HepG2 (cell line): ENCODE measurements at regions not wholly inside any gene's neighbourhood (a gene's known extent, or its start where the extent isn't known, plus 50 kb on each side); places are given as distances from the start of the nearest gene placed in this dataset.

Experiments
- EEA1 ChIP-seq: sonication (generic); formaldehyde crosslinking; IDR thresholded peaks from 2 replicates; pipeline ENCODE4 v1.5.1; 2020; ENCODE audit warnings: mild to moderate bottlenecking, missing genetic modification reagents, borderline replicate concordance
- ISL2 ChIP-seq: sonication (generic); formaldehyde crosslinking; IDR thresholded peaks from 2 replicates; pipeline ENCODE4 v1.5.0; 2020; ENCODE audit warnings: missing genetic modification reagents
- JUNB ChIP-seq: sonication (generic); formaldehyde crosslinking; IDR thresholded peaks from 2 replicates; pipeline ENCODE4 v1.8.0; 2022; ENCODE audit warnings: missing genetic modification reagents, mild to moderate bottlenecking, borderline replicate concordance
- KDM4B ChIP-seq: sonication (generic); formaldehyde crosslinking; IDR thresholded peaks from 2 replicates; pipeline ENCODE4 v1.4.0; 2020; ENCODE audit warnings: missing genetic modification reagents
- MED13 ChIP-seq: sonication (generic); formaldehyde crosslinking; IDR thresholded peaks from 2 replicates; pipeline ENCODE4 v1.5.0; 2020; ENCODE audit warnings: missing genetic modification reagents
- MEF2D ChIP-seq: sonication (generic); formaldehyde crosslinking; IDR thresholded peaks from 2 replicates; pipeline ENCODE4 v1.5.1; 2020; ENCODE audit warnings: mild to moderate bottlenecking, missing genetic modification reagents
- SOX13 ChIP-seq, 3 experiments: fragments of 450-650 bp in 1 of 3; sonication (generic) in 1 of 3; formaldehyde crosslinking in 1 of 3; IDR thresholded peaks in 2 of 3; conservative IDR thresholded peaks in 1 of 3; 2 replicates each; pipeline versions ENCODE4 v1.5.0 to v1.6.1; 2016 to 2020; ENCODE audit warnings: antibody characterized with exemption in 1 of 3, mild to moderate bottlenecking in 1 of 3, missing compliant biosample characterization in 1 of 3, missing genetic modification reagents in 1 of 3, moderate library complexity in 1 of 3
- TP53 ChIP-seq: sonication (generic); formaldehyde crosslinking; conservative IDR thresholded peaks from 2 replicates; pipeline ENCODE4 v1.4.0; 2020; ENCODE audit warnings: missing genetic modification reagents
- ZBTB7A ChIP-seq: sonication (generic); formaldehyde crosslinking; IDR thresholded peaks from 2 replicates; pipeline ENCODE4 v1.8.0; 2022; ENCODE audit warnings: mild to moderate bottlenecking, missing genetic modification reagents
- ZSCAN21 ChIP-seq: sonication (generic); formaldehyde crosslinking; IDR thresholded peaks from 2 replicates; pipeline ENCODE4 v1.8.0; 2022; ENCODE audit warnings: mild to moderate bottlenecking, missing genetic modification reagents, moderate library complexity, borderline replicate concordance
- TF ChIP-seq, protein P1 (sequence below): sonication (generic); formaldehyde crosslinking; IDR thresholded peaks from 2 replicates; pipeline ENCODE4 v1.4.0; 2020; ENCODE audit warnings: missing genetic modification reagents
- TF ChIP-seq, protein P2 (sequence below): IDR thresholded peaks from 2 replicates; pipeline ENCODE4 v1.6.1; 2012; ENCODE audit warnings: inconsistent platforms
- TF ChIP-seq, protein P3 (sequence below): sonication (generic); formaldehyde crosslinking; IDR thresholded peaks from 2 replicates; pipeline ENCODE4 v1.4.0; 2020; ENCODE audit warnings: missing genetic modification reagents
- TF ChIP-seq, protein P4 (sequence below): sonication (generic); formaldehyde crosslinking; IDR thresholded peaks from 2 replicates; pipeline ENCODE4 v1.4.0; 2020; ENCODE audit warnings: mild to moderate bottlenecking, low read depth, missing genetic modification reagents
- TF ChIP-seq, protein P5 (sequence below): sonication (generic); formaldehyde crosslinking; IDR thresholded peaks from 2 replicates; pipeline ENCODE4 v1.9.0; 2021; ENCODE audit warnings: missing genetic modification reagents, mild to moderate bottlenecking, borderline replicate concordance

DNA sequence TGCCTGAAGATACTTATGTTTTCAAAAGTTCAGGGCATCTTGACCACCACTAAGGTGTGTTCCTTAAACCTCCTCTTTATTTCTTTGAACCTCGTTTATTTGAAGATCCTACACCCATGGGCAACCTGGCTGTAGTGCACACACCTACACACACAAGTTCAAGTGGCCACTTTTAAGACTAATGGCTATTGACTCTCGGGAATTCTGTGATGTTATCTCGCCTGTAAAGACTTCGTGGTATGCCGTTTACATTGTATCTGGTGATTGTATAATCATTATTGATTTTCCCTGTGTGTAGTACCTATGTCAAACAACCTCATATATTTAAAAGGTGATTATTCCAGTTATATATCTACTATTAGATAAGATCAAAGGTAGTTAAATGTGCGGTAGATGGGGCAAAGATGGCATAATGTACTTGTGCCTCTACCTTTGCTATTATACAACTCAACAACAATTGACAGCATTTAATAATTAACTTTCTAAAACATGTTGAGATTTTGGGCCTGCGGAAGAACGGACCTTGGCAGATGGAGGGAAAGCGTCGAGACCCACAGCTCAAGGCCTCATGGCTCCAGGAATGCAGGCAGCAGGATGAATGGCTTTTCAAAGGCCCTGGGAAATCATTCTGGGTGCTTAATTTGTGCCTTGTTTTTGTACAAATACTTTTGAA is 51.4 kb upstream of the IRX2 start (continued):
- TF ChIP-seq, protein P1, sequence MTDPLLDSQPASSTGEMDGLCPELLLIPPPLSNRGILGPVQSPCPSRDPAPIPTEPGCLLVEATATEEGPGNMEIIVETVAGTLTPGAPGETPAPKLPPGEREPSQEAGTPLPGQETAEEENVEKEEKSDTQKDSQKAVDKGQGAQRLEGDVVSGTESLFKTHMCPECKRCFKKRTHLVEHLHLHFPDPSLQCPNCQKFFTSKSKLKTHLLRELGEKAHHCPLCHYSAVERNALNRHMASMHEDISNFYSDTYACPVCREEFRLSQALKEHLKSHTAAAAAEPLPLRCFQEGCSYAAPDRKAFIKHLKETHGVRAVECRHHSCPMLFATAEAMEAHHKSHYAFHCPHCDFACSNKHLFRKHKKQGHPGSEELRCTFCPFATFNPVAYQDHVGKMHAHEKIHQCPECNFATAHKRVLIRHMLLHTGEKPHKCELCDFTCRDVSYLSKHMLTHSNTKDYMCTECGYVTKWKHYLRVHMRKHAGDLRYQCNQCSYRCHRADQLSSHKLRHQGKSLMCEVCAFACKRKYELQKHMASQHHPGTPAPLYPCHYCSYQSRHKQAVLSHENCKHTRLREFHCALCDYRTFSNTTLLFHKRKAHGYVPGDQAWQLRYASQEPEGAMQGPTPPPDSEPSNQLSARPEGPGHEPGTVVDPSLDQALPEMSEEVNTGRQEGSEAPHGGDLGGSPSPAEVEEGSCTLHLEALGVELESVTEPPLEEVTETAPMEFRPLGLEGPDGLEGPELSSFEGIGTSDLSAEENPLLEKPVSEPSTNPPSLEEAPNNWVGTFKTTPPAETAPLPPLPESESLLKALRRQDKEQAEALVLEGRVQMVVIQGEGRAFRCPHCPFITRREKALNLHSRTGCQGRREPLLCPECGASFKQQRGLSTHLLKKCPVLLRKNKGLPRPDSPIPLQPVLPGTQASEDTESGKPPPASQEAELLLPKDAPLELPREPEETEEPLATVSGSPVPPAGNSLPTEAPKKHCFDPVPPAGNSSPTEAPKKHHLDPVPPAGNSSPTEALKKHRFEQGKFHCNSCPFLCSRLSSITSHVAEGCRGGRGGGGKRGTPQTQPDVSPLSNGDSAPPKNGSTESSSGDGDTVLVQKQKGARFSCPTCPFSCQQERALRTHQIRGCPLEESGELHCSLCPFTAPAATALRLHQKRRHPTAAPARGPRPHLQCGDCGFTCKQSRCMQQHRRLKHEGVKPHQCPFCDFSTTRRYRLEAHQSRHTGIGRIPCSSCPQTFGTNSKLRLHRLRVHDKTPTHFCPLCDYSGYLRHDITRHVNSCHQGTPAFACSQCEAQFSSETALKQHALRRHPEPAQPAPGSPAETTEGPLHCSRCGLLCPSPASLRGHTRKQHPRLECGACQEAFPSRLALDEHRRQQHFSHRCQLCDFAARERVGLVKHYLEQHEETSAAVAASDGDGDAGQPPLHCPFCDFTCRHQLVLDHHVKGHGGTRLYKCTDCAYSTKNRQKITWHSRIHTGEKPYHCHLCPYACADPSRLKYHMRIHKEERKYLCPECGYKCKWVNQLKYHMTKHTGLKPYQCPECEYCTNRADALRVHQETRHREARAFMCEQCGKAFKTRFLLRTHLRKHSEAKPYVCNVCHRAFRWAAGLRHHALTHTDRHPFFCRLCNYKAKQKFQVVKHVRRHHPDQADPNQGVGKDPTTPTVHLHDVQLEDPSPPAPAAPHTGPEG (CRISPR knock-in tag), result no peak
- no peak for TF ChIP-seq TP53 (CRISPR knock-in tag)
- TF ChIP-seq JUNB (CRISPR knock-in tag), result no peak
- TF ChIP-seq ISL2 (CRISPR knock-in tag), result no peak
- TF ChIP-seq ZSCAN21 (CRISPR knock-in tag), result no peak
- no peak for TF ChIP-seq EEA1
- no peak for TF ChIP-seq MED13
- TF ChIP-seq MEF2D (CRISPR knock-in tag), result no peak
- TF ChIP-seq ZBTB7A, result no peak
- TF ChIP-seq, protein P2, sequence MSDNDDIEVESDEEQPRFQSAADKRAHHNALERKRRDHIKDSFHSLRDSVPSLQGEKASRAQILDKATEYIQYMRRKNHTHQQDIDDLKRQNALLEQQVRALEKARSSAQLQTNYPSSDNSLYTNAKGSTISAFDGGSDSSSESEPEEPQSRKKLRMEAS, result peak; percentile 43; the same call in 1 of the 2 replicates
- TF ChIP-seq KDM4B (CRISPR knock-in tag), result no peak
- TF ChIP-seq, protein P3, sequence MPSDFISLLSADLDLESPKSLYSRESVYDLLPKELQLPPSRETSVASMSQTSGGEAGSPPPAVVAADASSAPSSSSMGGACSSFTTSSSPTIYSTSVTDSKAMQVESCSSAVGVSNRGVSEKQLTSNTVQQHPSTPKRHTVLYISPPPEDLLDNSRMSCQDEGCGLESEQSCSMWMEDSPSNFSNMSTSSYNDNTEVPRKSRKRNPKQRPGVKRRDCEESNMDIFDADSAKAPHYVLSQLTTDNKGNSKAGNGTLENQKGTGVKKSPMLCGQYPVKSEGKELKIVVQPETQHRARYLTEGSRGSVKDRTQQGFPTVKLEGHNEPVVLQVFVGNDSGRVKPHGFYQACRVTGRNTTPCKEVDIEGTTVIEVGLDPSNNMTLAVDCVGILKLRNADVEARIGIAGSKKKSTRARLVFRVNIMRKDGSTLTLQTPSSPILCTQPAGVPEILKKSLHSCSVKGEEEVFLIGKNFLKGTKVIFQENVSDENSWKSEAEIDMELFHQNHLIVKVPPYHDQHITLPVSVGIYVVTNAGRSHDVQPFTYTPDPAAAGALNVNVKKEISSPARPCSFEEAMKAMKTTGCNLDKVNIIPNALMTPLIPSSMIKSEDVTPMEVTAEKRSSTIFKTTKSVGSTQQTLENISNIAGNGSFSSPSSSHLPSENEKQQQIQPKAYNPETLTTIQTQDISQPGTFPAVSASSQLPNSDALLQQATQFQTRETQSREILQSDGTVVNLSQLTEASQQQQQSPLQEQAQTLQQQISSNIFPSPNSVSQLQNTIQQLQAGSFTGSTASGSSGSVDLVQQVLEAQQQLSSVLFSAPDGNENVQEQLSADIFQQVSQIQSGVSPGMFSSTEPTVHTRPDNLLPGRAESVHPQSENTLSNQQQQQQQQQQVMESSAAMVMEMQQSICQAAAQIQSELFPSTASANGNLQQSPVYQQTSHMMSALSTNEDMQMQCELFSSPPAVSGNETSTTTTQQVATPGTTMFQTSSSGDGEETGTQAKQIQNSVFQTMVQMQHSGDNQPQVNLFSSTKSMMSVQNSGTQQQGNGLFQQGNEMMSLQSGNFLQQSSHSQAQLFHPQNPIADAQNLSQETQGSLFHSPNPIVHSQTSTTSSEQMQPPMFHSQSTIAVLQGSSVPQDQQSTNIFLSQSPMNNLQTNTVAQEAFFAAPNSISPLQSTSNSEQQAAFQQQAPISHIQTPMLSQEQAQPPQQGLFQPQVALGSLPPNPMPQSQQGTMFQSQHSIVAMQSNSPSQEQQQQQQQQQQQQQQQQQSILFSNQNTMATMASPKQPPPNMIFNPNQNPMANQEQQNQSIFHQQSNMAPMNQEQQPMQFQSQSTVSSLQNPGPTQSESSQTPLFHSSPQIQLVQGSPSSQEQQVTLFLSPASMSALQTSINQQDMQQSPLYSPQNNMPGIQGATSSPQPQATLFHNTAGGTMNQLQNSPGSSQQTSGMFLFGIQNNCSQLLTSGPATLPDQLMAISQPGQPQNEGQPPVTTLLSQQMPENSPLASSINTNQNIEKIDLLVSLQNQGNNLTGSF (CRISPR knock-in tag), result no peak
- TF ChIP-seq, protein P4, sequence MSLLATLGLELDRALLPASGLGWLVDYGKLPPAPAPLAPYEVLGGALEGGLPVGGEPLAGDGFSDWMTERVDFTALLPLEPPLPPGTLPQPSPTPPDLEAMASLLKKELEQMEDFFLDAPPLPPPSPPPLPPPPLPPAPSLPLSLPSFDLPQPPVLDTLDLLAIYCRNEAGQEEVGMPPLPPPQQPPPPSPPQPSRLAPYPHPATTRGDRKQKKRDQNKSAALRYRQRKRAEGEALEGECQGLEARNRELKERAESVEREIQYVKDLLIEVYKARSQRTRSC, result no peak
- no peak for TF ChIP-seq SOX13 (IDR thresholded peaks at IDR 0.05)
- TF ChIP-seq SOX13 (CRISPR knock-in tag; conservative IDR thresholded peaks at IDR 0.05 in 1 of 2, IDR thresholded peaks at IDR 0.05 in 1 of 2), result no peak
- TF ChIP-seq, protein P5, sequence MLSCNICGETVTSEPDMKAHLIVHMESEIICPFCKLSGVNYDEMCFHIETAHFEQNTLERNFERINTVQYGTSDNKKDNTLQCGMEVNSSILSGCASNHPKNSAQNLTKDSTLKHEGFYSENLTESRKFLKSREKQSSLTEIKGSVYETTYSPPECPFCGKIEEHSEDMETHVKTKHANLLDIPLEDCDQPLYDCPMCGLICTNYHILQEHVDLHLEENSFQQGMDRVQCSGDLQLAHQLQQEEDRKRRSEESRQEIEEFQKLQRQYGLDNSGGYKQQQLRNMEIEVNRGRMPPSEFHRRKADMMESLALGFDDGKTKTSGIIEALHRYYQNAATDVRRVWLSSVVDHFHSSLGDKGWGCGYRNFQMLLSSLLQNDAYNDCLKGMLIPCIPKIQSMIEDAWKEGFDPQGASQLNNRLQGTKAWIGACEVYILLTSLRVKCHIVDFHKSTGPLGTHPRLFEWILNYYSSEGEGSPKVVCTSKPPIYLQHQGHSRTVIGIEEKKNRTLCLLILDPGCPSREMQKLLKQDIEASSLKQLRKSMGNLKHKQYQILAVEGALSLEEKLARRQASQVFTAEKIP, result no peak
